IPS-18c (cell line): ENCODE measurements at regions not wholly inside any gene's neighbourhood (a gene's known extent, or its start where the extent isn't known, plus 50 kb on each side); places are given as distances from the start of the nearest gene placed in this dataset.
A peak's percentile ranks its signal among the peaks of the same experiment; 100 is the strongest.
"Not testable (repeated sequence)": the region's sequence is repeated elsewhere in the genome, so short reads cannot be mapped to it uniquely, and the experiment has no call there.

Experiments
- H3K4me3 ChIP-seq: 2 replicates; pipeline ENCODE4 v1.7.0; 2013; ENCODE audit warnings: low read depth, mild to moderate bottlenecking, low read length, moderate library complexity; ENCODE audit not compliant: insufficient read depth
- H3K9me3 ChIP-seq: one replicate; pipeline ENCODE4 v1.6.1; 2013; ENCODE audit warnings: mild to moderate bottlenecking, low read length, moderate library complexity; ENCODE audit not compliant: control insufficient read depth, insufficient read depth

GRCh38 chr1:217135987-217136894 is 413.0 kb upstream of the ESRRG start:
- H3K9me3 ChIP-seq: no peaks in the 10 kb centered on the region
- H3K4me3 ChIP-seq: peak overlapping the region; percentile 61

DNA sequence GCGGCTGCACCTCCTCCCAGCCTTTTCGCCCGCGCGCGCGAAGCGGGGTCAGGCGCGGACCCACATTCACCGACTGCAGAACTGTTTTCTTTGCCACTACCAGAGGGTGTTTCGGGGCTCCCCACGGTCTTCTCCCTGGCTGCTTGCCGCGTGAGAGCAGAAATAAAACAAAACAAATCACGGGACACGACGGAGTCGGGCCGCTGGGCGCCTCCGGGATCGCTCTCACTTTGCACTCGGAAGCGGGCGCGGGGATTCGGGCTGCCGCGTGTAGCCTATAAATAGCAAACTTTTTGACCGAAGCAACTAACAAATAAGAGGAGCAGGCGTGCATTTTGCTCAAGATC is 412.3 kb upstream of the ESRRG start:
- no peaks in the 10 kb centered on the region for H3K9me3 ChIP-seq
- peak overlapping the region; percentile 61 for H3K4me3 ChIP-seq

DNA sequence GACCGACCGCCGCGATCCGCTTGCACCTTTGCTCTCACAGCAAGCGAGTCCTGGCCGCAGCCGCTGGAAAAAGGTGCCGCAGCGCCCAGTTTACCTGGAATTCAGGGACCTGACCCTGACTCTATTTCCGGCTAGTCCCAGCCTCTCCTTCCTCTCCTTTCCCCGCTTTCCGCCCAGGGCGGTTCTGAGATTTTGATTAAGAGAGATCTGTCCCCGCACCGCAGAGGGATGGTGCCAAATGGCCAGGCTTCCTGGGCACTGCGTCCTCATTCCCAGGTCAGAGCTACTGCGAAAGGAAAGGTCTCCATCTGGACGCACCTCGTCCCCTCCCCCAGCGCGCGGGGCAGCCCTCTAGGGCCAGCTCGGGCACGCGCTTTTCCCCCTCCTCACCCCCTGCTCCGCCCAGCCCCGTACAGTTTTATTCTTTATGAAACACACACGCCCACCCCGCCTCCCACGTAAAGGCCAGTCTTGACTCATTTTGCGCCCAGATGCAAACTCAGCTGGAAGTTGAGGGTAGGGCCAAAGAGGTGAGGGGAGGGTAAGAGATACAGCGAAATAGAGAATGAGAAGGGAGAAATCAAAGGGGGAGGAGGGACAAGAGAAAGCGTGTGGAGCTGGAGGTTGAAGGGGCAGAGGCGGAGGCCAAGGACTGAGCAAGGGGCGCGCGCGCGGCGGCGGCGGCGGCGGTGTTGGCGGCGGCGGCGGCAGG is 411.8 kb upstream of the ESRRG start:
- no peaks in the 10 kb centered on the region for H3K9me3 ChIP-seq
- H3K4me3 ChIP-seq: peak overlapping the region; percentile 61

GRCh38 chr1:217133958-217134856 is 411.0 kb upstream of the ESRRG start:
- no peaks in the 10 kb centered on the region for H3K9me3 ChIP-seq
- H3K4me3 ChIP-seq: peak overlapping the region; percentile 61

DNA sequence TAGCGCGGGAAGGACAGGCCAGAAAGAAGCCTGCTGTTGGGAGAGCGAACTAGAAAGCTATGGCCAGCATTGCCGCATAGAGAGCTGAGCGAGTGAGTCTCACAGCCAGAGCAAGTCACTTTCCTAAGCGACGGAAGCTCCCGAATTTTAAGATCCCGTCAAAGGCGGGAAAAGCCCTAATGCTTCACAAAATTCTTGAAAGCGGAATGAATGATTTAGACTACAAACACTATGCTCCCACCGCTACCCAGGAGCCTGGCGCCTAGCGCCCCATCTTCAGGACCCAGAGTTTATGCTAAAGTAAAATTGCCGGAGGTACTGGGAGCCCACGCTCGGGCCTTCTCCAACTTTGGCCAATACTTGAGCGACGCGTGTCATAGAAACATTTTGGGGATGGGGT is 409.9 kb upstream of the ESRRG start:
- Histone ChIP-seq H3K9me3 (no peaks in the 10 kb centered on the region), H3K4me3 (no peak overlapping the region)

GRCh38 chr1:217123340-217123739 is 400.1 kb upstream of the ESRRG start:
- not testable (repeated sequence) for H3K4me3 ChIP-seq, H3K9me3 ChIP-seq

GRCh38 chr1:217117973-217118465 is 394.8 kb upstream of the ESRRG start:
- Histone ChIP-seq H3K4me3 (no peak overlapping the region), H3K9me3 (no peaks in the 10 kb centered on the region)

- H3K4me3 ChIP-seq: no peak overlapping the region
- H3K9me3 ChIP-seq: no peaks in the 10 kb centered on the region
Observed at GRCh38 chr1:217115404-217116380, 392.5 kb upstream of the ESRRG start.

- H3K9me3 ChIP-seq: no peaks in the 10 kb centered on the region
- no peak overlapping the region for H3K4me3 ChIP-seq
Observed at GRCh38 chr1:217109928-217110327, 386.7 kb upstream of the ESRRG start.

GRCh38 chr1:217106231-217106901 is 383.1 kb upstream of the ESRRG start:
- Histone ChIP-seq H3K4me3 (no peak overlapping the region), H3K9me3 (no peaks in the 10 kb centered on the region)

- no peak overlapping the region for H3K4me3 ChIP-seq
- no peaks in the 10 kb centered on the region for H3K9me3 ChIP-seq
Observed at GRCh38 chr1:217105437-217105836, 382.2 kb upstream of the ESRRG start.

DNA sequence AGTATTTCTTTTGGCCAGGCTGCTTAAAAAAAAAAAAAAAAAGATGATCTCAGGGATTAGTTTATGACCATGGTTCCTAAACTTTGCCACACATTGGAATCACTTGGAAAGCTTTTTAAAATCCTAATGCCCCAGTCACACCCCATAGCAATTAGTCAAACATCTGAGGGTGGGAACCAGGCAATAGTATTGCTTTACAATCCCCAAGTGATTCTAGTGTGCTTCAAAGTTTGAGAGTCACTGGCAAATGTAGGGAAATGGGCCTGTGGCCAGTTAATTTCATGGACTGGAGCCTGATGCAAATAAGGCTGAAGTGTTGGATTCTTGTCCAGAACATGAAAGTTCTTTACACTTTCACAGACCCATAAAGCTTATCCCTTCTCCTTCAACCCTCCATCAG is 374.6 kb upstream of the ESRRG start:
- Histone ChIP-seq H3K4me3 (no peak overlapping the region), H3K9me3 (no peaks in the 10 kb centered on the region)

GRCh38 chr1:217096200-217096599 is 373.0 kb upstream of the ESRRG start:
- no peak overlapping the region for H3K4me3 ChIP-seq
- no peaks in the 10 kb centered on the region for H3K9me3 ChIP-seq

DNA sequence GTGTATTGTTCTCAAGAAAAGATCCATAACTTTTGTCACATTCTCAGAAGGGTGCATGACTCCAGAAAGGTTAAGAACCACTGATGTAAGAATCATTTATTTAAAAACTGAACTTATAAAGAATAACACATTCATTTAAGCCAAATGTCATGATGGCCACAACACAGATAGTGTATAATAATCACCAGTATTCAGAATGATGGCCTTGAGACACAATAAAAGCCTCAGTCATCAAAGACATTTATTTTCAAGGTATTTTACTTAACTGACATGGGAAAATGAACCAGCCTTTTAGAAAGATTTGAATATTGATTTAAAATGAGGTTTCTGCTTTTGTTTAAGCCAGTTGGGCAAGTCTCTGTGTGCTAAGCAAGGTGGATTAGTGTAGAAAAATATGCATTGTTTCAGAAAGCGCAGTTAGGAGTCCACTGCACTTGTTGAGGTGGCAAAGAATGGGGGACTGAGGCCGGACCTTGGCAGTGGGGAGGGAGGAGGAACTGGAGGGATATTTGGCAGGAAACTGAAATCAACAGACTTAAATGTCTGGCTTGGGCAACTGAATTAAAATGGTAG is 371.9 kb upstream of the ESRRG start:
- Histone ChIP-seq H3K9me3 (no peaks in the 10 kb centered on the region), H3K4me3 (no peak overlapping the region)

- H3K4me3 ChIP-seq: no peak overlapping the region
- no peaks in the 10 kb centered on the region for H3K9me3 ChIP-seq
Observed at GRCh38 chr1:217091561-217091960, 368.3 kb upstream of the ESRRG start.
